ENCODE measurements at regions not wholly inside any gene's neighbourhood (a gene's known extent, or its start where the extent isn't known, plus 50 kb on each side); places are given as distances from the start of the nearest gene placed in this dataset.

DNA sequence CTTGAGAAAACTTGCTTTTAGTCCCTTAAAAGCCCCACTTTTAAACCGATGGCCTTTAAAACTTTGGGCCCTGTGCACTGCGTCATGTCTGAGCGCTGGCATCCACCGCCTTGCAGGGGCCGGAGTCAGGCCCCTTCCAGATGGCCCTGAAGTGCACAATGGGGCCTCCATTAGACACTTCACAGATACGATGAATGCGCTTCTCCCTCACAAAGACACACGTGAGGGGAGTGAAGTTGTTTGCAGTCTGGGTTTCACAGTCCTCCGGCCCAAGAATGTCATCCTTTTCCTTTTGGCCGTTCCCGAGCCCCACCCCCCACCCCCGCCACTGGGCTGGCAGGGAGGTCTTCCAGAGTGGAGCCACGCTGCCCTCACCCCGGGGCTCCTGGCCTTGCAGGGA is 415.1 kb upstream of the SALL3 start:
- Histone ChIP-seq H3K79me2 (ENCODE audit: control insufficient read depth, insufficient read depth, low read length) (no peaks in the 10 kb centered on the region), H3K36me3 (ENCODE audit: control insufficient read depth in 2 of 2, extremely low read depth in 1 of 2, insufficient read depth in 2 of 2, low read length in 2 of 2) (no peaks in the 10 kb centered on the region), H3K27me3 (ENCODE audit: control insufficient read depth, extremely low read depth, insufficient read depth, low read length) (no peaks in the 10 kb centered on the region), H3K9ac (ENCODE audit: control insufficient read depth, extremely low read depth, insufficient read depth, low read length) (no peak overlapping the region), H3K27ac (ENCODE audit: control insufficient read depth, insufficient read depth, low read length) (no peak overlapping the region), H3K9me3 (ENCODE audit: control insufficient read depth, low read depth, low read length) (peaks cover 16% of the 10 kb centered on the region), H2AFZ (ENCODE audit: control insufficient read depth, low read length) (no peak overlapping the region), H3K4me2 (ENCODE audit: control insufficient read depth, extremely low read depth, insufficient read depth, low read depth, low read length) (no peak overlapping the region), H3K9me1 (ENCODE audit: control insufficient read depth, extremely low read depth, insufficient read depth, low read length) (no peaks in the 10 kb centered on the region), H3K4me1 (ENCODE audit: control insufficient read depth, extremely low read depth, insufficient read depth, low read length) (no peaks in the 10 kb centered on the region), H3K4me3 (ENCODE audit: control insufficient read depth in 2 of 3, extremely low read depth in 1 of 3, insufficient read depth in 2 of 3, low read depth in 1 of 3, low read length in 3 of 3) (no peak overlapping the region), H4K20me1 (ENCODE audit: control insufficient read depth, extremely low read depth, insufficient read depth, low read length) (no peaks in the 10 kb centered on the region)
- no peak for DNase-seq (ENCODE audit: low read depth, low spot score)
- TF ChIP-seq EZH2 (IDR thresholded peaks at IDR 0.05; ENCODE audit: low read length), result no peak
- dilution Hi-C loops (cut with MboI; ENCODE audit: extremely low pct_ligation_motif_present, low sequenced_read_pairs), result no loop called here
- FAIRE-seq, result no peak

DNA sequence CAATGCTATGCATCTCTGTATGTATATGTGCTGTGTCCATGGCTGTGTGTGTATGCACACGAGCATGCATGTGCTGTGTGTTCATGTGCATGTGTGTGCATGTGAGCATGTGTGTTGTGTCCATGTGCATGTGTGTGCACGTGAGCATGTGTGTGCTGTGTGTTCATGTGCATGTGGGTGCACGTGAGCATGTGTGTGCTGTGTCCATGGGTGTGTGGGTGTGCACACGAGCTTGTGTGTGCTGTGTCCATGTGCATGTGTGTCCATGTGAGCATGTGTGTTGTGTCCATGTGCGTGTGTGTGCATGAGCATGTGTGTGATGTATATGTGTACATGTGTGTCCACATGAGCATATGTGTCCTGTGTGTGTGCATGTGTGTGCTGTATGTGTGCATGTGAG is 414.4 kb upstream of the SALL3 start:
- Histone ChIP-seq H3K36me3 (ENCODE audit: control insufficient read depth in 2 of 2, extremely low read depth in 1 of 2, insufficient read depth in 2 of 2, low read length in 2 of 2) (no peaks in the 10 kb centered on the region), H3K9me1 (ENCODE audit: control insufficient read depth, extremely low read depth, insufficient read depth, low read length) (no peaks in the 10 kb centered on the region), H3K27me3 (ENCODE audit: control insufficient read depth, extremely low read depth, insufficient read depth, low read length) (no peaks in the 10 kb centered on the region), H2AFZ (ENCODE audit: control insufficient read depth, low read length) (no peak overlapping the region), H3K4me3 (ENCODE audit: control insufficient read depth in 2 of 3, extremely low read depth in 1 of 3, insufficient read depth in 2 of 3, low read depth in 1 of 3, low read length in 3 of 3) (no peak overlapping the region), H3K9ac (ENCODE audit: control insufficient read depth, extremely low read depth, insufficient read depth, low read length) (no peak overlapping the region), H3K4me1 (ENCODE audit: control insufficient read depth, extremely low read depth, insufficient read depth, low read length) (no peaks in the 10 kb centered on the region), H3K79me2 (ENCODE audit: control insufficient read depth, insufficient read depth, low read length) (no peaks in the 10 kb centered on the region), H3K9me3 (ENCODE audit: control insufficient read depth, low read depth, low read length) (peaks cover 16% of the 10 kb centered on the region), H3K4me2 (ENCODE audit: control insufficient read depth, extremely low read depth, insufficient read depth, low read depth, low read length) (no peak overlapping the region), H3K27ac (ENCODE audit: control insufficient read depth, insufficient read depth, low read length) (no peak overlapping the region), H4K20me1 (ENCODE audit: control insufficient read depth, extremely low read depth, insufficient read depth, low read length) (no peaks in the 10 kb centered on the region)
- dilution Hi-C loops (cut with MboI; ENCODE audit: extremely low pct_ligation_motif_present, low sequenced_read_pairs), result no loop called here
- TF ChIP-seq EZH2 (IDR thresholded peaks at IDR 0.05; ENCODE audit: low read length), result no peak
- TF ChIP-seq, protein P1, sequence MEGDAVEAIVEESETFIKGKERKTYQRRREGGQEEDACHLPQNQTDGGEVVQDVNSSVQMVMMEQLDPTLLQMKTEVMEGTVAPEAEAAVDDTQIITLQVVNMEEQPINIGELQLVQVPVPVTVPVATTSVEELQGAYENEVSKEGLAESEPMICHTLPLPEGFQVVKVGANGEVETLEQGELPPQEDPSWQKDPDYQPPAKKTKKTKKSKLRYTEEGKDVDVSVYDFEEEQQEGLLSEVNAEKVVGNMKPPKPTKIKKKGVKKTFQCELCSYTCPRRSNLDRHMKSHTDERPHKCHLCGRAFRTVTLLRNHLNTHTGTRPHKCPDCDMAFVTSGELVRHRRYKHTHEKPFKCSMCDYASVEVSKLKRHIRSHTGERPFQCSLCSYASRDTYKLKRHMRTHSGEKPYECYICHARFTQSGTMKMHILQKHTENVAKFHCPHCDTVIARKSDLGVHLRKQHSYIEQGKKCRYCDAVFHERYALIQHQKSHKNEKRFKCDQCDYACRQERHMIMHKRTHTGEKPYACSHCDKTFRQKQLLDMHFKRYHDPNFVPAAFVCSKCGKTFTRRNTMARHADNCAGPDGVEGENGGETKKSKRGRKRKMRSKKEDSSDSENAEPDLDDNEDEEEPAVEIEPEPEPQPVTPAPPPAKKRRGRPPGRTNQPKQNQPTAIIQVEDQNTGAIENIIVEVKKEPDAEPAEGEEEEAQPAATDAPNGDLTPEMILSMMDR (optimal IDR thresholded peaks at IDR 0.05 in 1 of 3, IDR thresholded peaks at IDR 0.05 in 1 of 3, conservative IDR thresholded peaks at IDR 0.05 in 1 of 3; ENCODE audit: extremely low read depth in 1 of 3, insufficient read depth in 2 of 3, low read length in 3 of 3), result no peak
- DNase-seq (ENCODE audit: low read depth, low spot score), result no peak
- no peak for FAIRE-seq

DNA sequence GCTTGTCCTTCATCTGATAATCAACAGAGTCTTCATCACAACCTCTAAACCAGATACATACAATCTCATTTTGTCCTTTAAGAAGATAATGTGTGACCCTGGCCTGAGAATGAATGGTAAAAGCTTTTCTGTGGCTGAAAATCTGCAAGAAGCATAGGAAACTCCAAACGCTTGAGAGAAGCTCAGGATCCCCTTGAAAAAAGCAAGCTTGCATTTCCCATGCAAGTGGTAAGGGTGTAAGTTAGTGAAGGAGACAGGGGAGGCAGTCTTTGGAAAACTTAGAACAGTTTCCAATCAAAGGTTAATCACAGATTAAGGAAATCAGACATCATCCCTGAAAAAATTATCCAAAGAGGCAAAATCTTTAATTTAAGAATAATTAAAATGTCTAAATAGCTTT is 413.6 kb upstream of the SALL3 start:
- no peak for DNase-seq (ENCODE audit: low read depth, low spot score)
- no peaks in the 10 kb centered on the region for H3K4me1 ChIP-seq (ENCODE audit: control insufficient read depth, extremely low read depth, insufficient read depth, low read length)
- no peak overlapping the region for H3K9ac ChIP-seq (ENCODE audit: control insufficient read depth, extremely low read depth, insufficient read depth, low read length)
- TF ChIP-seq, protein P1 (optimal IDR thresholded peaks at IDR 0.05 in 1 of 3, IDR thresholded peaks at IDR 0.05 in 1 of 3, conservative IDR thresholded peaks at IDR 0.05 in 1 of 3; ENCODE audit: extremely low read depth in 1 of 3, insufficient read depth in 2 of 3, low read length in 3 of 3), result no peak
- TF ChIP-seq EZH2 (IDR thresholded peaks at IDR 0.05; ENCODE audit: low read length), result no peak
- no peak overlapping the region for H3K4me3 ChIP-seq (ENCODE audit: control insufficient read depth in 2 of 3, extremely low read depth in 1 of 3, insufficient read depth in 2 of 3, low read depth in 1 of 3, low read length in 3 of 3)
- no peaks in the 10 kb centered on the region for H3K79me2 ChIP-seq (ENCODE audit: control insufficient read depth, insufficient read depth, low read length)
- no peak overlapping the region for H2AFZ ChIP-seq (ENCODE audit: control insufficient read depth, low read length)
- H3K27me3 ChIP-seq (ENCODE audit: control insufficient read depth, extremely low read depth, insufficient read depth, low read length), result no peaks in the 10 kb centered on the region
- no peaks in the 10 kb centered on the region for H3K9me1 ChIP-seq (ENCODE audit: control insufficient read depth, extremely low read depth, insufficient read depth, low read length)
- no peak overlapping the region for H3K4me2 ChIP-seq (ENCODE audit: control insufficient read depth, extremely low read depth, insufficient read depth, low read depth, low read length)
- H3K36me3 ChIP-seq (ENCODE audit: control insufficient read depth in 2 of 2, extremely low read depth in 1 of 2, insufficient read depth in 2 of 2, low read length in 2 of 2), result no peaks in the 10 kb centered on the region
- no peaks in the 10 kb centered on the region for H4K20me1 ChIP-seq (ENCODE audit: control insufficient read depth, extremely low read depth, insufficient read depth, low read length)
- dilution Hi-C loops (cut with MboI; ENCODE audit: extremely low pct_ligation_motif_present, low sequenced_read_pairs), result no loop called here
- no peak for FAIRE-seq
- H3K27ac ChIP-seq (ENCODE audit: control insufficient read depth, insufficient read depth, low read length), result no peak overlapping the region
- H3K9me3 ChIP-seq (ENCODE audit: control insufficient read depth, low read depth, low read length), result peaks cover 16% of the 10 kb centered on the region

Data from keratinocyte (primary cell).